CD4-positive, alpha-beta T cell treated with Interleukin-10 for 1 hour (primary cell): ENCODE measurements at regions not wholly inside any gene's neighbourhood (a gene's known extent, or its start where the extent isn't known, plus 50 kb on each side); places are given as distances from the start of the nearest gene placed in this dataset.

ENCODE experiments used
- DNase-seq: peaks from one replicate; pipeline ENCODE4 v3.0.0-alpha.2; 2020

DNA sequence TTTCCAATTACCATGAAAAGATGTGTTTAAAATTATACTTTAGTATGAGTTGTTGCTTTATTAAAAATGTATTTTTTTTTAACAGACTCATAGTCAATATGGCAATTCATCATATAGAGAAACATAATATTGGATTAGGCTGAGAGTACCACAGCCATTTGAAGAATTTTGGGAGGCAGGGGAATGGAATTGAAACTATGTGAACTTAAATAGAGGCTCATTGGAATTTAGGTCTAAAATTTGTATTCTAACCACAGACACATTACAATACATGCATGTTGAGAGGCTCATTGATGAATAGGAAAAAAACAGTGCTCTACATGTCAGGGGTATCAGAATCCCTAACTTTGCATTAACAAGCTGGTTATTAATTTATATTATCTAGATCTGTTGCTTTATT is 269.6 kb downstream of the DKK2 start:
- no peak for DNase-seq

- no peak for DNase-seq
Observed at GRCh38 chr4:106764774-106765173, 271.3 kb downstream of the DKK2 start.

- no peak for DNase-seq
Observed at GRCh38 chr4:106762666-106763443, 273.3 kb downstream of the DKK2 start.

DNA sequence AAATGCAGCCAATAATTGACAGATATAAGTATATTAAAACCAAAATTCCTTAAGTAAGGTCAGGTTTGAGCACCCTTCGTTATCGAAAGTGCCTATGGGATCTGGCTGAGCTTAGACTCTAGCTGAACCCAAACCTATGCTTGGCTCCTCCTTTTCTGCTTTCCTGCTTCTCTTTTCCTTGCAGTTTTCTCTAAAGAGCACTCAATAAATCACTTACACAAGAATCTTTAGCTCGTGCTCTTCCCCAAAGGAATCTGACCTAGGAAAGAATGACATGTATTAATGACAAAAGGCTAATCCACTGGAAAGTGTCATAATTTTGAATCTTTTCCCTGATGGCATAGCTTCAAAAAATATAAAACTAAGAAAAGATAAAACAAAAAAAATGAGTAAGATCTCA is 282.7 kb downstream of the DKK2 start:
- DNase-seq = no peak

GRCh38 chr4:106746451-106746850 is 289.7 kb downstream of the DKK2 start:
- DNase-seq = no peak

GRCh38 chr4:106738121-106738520 is 298.0 kb downstream of the DKK2 start:
- DNase-seq = no peak

DNA sequence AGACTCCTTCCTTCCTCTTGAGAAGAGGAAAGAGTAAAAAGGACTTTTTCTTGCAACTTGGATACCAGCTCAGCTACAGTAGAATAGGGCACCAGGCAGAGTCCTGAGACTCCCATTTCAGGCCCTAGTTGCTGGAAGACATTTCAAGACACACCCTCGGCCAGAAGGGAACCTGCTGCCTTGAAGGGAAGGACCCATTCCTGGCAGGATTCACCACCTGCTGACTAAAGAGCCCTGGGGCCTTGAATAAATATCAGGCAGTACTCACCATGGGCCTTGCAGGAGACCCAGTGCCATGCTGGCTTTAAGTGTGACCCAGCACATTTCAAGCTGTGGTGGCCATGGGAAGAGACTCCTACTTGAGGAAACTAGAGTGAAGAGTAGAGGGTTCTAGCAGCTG is 317.6 kb downstream of the DKK2 start:
- DNase-seq = no peak

DNA sequence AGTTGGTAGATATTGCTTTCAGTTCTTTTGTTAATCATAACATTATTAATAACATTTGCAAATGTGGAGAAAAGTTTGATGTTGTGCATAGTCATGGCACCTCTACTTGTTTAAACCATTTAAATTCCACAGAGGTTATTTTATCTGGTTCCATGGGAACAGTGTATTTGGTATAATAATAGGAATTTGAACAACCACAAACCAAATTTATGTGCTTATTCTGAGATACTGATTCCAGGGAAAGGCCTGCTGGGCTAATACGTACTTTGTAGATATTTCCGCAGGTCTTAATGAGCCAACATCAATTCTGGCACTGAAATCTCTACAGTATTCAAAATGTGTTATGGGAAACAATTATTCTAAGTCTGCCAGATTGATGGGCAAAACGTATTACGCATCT is 319.0 kb downstream of the DKK2 start:
- no peak for DNase-seq

DNA sequence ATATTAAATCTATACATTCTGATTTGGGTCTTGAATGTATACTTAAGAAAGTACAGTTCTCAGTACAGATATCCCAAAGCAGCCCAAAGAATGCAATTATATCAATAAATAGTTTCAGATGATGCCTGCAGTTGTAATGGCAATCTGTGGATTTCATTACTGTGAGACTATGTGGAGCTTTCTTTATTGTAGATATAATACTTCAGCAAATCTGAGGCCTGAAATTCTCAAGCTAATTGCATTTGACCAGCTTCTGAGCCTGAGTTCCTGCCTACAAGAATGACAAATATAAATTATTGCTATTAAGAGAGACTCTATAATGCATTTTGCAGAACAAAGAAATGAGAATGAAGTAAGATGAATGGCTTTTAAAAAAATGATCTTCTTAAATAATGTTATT is 320.3 kb downstream of the DKK2 start:
- DNase-seq = no peak

- DNase-seq = no peak
Observed at GRCh38 chr4:106708464-106708816, 327.7 kb downstream of the DKK2 start.

GRCh38 chr4:106707776-106708463 is 328.2 kb downstream of the DKK2 start:
- no peak for DNase-seq

DNA sequence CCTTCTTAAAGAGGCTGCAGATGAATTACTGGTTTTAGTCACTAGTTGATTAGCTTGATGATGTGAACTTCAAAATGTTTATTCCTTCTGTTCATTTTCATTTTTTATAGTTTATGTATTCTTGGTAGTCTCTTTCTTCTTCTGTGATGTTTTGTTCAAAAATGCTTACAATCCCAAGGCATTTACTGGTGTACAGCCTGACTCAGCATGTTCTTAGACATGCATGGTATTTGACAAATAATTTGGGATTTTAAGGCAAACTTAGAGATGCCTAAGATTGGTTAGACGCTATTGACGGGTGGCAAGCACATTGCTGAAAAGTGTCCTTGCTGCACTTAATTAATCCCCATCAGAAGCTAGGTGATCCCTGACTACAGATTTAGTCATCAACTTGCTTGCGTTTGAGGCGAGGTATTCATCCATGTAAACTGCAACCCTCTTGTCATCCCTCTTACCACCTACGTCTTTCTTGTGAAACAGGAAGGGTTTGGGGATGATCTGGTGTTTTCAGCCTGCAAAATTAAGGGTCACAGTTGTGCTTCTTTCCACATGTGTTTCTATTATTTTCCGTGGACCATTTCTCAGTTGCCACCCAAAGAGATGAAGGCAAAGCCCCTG is 331.8 kb downstream of the DKK2 start:
- no peak for DNase-seq

GRCh38 chr4:106700321-106700720 is 331.7 kb upstream of the GIMD1 start:
- no peak for DNase-seq

- no peak for DNase-seq
Observed at GRCh38 chr4:106698621-106699195, 330.1 kb upstream of the GIMD1 start.

GRCh38 chr4:106695501-106696262 is 327.1 kb upstream of the GIMD1 start:
- DNase-seq = no peak

GRCh38 chr4:106694232-106694631 is 325.7 kb upstream of the GIMD1 start:
- no peak for DNase-seq

DNA sequence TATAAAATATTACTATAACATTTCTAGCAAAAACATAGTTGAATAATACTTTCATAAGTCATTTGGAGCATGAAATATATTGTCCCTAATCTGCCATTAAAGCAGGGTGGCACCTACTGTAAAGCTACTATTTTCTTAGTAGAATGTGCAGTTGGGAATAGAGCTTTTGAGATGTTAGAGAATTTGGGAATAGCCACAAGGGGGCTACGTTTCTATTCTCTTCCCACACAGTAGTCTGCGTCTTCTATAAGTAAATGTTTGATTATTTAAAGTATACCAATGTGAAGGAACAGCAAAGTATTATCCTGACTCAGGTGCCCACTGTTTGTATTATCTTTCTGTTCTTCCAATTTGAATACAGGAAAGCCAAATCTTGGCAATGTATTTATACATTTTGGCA is 323.2 kb upstream of the GIMD1 start:
- no peak for DNase-seq

DNA sequence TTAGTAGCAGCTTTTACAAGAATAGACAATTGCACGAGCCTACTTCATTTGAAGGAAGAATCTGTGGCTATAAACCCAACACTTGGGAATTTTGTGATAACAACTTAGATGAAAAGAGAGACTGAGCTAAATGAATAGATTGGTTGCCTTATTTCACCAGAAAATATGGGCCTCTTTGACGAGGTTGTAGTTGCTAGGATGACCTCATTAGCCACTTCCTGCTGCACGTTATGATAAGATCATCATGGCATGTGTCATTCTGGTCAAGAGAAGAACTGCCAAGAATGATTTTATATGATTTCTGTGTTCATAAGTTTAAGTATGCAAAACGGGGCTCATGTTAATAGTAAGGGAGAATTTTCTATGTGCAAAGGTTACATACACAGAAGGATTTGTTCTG is 321.9 kb upstream of the GIMD1 start:
- no peak for DNase-seq

- no peak for DNase-seq
Observed at GRCh38 chr4:106687026-106687425, 318.4 kb upstream of the GIMD1 start.

DNA sequence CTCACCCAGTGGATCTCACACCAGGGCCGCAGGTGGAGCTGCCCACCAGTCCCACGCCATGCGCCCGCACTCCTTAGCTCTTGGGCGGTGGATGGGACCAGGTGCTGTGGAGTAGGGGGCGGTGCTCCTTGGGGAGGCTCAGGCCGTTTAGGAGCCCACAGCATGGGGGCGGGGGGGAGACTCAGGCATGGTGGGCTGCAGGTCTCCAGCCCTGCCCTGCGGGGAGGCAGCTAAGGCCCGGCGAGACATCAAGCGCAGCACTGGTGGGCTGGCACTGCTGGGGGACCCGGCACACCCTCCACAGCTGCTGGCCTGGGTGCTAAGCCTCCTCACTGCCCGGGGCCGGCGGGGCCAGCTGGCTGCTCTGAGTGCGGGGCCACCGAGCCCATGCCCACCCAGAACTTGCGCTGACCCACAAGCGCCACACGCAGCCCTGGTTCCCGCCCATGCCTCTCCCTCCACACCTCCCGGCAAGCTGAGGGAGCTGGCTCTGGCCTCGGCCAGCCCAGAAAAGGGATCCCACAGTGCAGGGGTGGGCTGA is 312.9 kb upstream of the GIMD1 start:
- DNase-seq = no peak

DNA sequence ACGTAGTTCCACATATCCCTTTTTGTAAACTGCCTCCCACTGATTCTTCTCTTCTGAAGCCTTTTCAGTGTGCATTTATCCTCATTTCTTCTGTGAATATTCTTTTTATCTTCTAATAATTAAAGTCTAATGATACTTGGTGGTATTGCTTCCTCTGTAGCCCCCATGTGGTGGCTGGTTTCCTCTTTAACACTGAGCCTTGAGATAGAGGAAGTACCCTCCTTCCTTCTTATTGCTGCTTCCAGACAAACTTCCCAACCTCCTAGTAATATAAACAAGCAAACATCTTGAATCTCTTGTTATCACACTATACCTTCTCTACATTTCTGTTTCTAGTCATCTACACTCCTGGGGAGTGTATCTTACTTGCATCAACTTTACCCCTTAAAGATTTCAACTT is 310.5 kb upstream of the GIMD1 start:
- DNase-seq = no peak

DNA sequence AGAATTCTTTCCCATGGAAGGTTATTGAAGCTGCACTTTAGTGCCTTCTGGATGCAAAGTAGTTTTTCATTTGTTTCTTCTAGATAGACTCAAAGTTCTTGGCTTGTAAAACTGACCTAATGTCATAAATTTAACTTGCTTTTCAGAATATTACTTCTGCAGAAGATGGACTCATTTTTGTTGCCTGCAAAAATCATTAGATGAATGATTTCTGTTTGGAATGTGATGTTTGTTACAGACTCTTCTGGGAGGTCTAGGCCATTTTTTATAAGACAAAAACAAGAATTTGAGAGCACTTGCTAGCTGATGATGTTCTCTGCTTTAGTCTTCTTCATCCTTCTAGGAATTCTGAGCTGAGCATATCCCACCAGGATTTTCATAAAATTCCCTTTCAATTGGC is 308.6 kb upstream of the GIMD1 start:
- no peak for DNase-seq
